PC-3 (cell line): ENCODE measurements at regions not wholly inside any gene's neighbourhood (a gene's known extent, or its start where the extent isn't known, plus 50 kb on each side); places are given as distances from the start of the nearest gene placed in this dataset.
"Not testable (repeated sequence)": the region's sequence is repeated elsewhere in the genome, so short reads cannot be mapped to it uniquely, and the experiment has no call there.

Source experiments
- CTCF ChIP-seq: fragments of 300-600 bp; sonication (generic); conservative IDR thresholded peaks from 2 replicates; pipeline ENCODE4 v1.5.1; 2017; ENCODE audit warnings: antibody characterized with exemption, low read depth, mild to moderate bottlenecking, low read length
- EZH2 ChIP-seq: fragments of 300-600 bp; sonication (generic); IDR thresholded peaks from one replicate; pipeline ENCODE4 v1.6.1; 2017; ENCODE audit warnings: antibody characterized with exemption, mild to moderate bottlenecking, low read length; ENCODE audit not compliant: unreplicated experiment
- EZH2phosphoT487 ChIP-seq: fragments of 300-600 bp; sonication (generic); IDR thresholded peaks from 2 replicates; pipeline ENCODE4 v1.6.1; 2018; ENCODE audit warnings: mild to moderate bottlenecking, antibody characterized with exemption, low read length, borderline replicate concordance

- TF ChIP-seq CTCF, EZH2, EZH2phosphoT487: not testable (repeated sequence)
Measured at GRCh38 chr5:145647137-145647536, 188.0 kb downstream of the PRELID2 start.
